ENCODE measurements at regions not wholly inside any gene's neighbourhood (a gene's known extent, or its start where the extent isn't known, plus 50 kb on each side); places are given as distances from the start of the nearest gene placed in this dataset.

- no peak for TF ChIP-seq CTCF (IDR thresholded peaks at IDR 0.05)
- TF ChIP-seq ZFX (IDR thresholded peaks at IDR 0.05; ENCODE audit: borderline replicate concordance): no peak
These were observed 278.6 kb upstream of the TMEFF2 start for GRCh38 chr2:192473331-192473730.

Measured in 22Rv1 (cell line).